Cardiac muscle cell (in vitro differentiated cells and primary cell): ENCODE measurements at regions not wholly inside any gene's neighbourhood (a gene's known extent, or its start where the extent isn't known, plus 50 kb on each side); places are given as distances from the start of the nearest gene placed in this dataset.

Source experiments
- DNase-seq, 2 donors: peaks; one replicate each; pipeline versions ENCODE4 v3.0.0 to v3.0.0-alpha.2; 2010 to 2017; ENCODE audit warnings: low read depth in 1 of 2, low spot score in 1 of 2
- H3K27ac ChIP-seq: fragments of 200-600 bp; sonication (generic); 2 replicates; pipeline ENCODE4 v1.5.1; 2016
- H3K27me3 ChIP-seq: fragments of 200-600 bp; sonication (generic); 2 replicates; pipeline ENCODE4 v1.6.0; 2016; ENCODE audit warnings: control low read depth
- H3K36me3 ChIP-seq: fragments of 200-600 bp; sonication (generic); 2 replicates; pipeline ENCODE4 v1.5.1; 2016; ENCODE audit warnings: control low read depth
- H3K4me1 ChIP-seq: fragments of 200-600 bp; sonication (generic); 2 replicates; pipeline ENCODE4 v1.8.1; 2017; ENCODE audit warnings: low read depth, mild to moderate bottlenecking, mixed run types
- H3K4me3 ChIP-seq: fragments of 200-600 bp; sonication (generic); 2 replicates; pipeline ENCODE4 v1.5.1; 2016; ENCODE audit warnings: mild to moderate bottlenecking
- H3K9me3 ChIP-seq: fragments of 200-600 bp; sonication (generic); 2 replicates; pipeline ENCODE4 v1.5.1; 2017; ENCODE audit warnings: low read depth, mild to moderate bottlenecking, control low read depth
- TF ChIP-seq, protein P1 (sequence below): IDR thresholded peaks from 2 replicates; pipeline ENCODE4 v1.5.1; 2012; ENCODE audit warnings: low read depth, mild to moderate bottlenecking, low read length

DNA sequence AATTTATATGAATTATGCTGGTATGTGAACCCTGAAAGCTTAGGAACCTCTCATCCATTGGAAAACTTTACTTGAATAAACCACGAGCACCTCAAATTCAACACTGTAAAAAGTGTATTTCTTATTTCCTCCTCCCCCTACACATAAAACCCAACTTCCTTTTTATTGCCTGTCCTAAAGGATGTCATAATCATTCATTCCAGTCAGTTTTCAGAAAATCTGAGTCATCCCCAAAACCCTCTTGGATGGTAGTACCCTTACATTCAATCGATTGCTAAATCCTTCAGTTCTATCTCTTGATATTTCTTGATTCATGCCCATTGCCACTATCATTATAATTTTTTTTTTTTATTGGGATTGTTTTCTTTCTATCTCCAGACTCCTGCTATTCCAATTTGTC, 91.1 kb upstream of the ATP8A1 start:
- Histone ChIP-seq H3K27ac (no peak overlapping the region), H3K4me3 (no peak overlapping the region), H3K36me3 (no peaks in the 10 kb centered on the region), H3K27me3 (no peaks in the 10 kb centered on the region), H3K9me3 (no peaks in the 10 kb centered on the region), H3K4me1 (no peaks in the 10 kb centered on the region)
- no peak for DNase-seq
- TF ChIP-seq, protein P1, sequence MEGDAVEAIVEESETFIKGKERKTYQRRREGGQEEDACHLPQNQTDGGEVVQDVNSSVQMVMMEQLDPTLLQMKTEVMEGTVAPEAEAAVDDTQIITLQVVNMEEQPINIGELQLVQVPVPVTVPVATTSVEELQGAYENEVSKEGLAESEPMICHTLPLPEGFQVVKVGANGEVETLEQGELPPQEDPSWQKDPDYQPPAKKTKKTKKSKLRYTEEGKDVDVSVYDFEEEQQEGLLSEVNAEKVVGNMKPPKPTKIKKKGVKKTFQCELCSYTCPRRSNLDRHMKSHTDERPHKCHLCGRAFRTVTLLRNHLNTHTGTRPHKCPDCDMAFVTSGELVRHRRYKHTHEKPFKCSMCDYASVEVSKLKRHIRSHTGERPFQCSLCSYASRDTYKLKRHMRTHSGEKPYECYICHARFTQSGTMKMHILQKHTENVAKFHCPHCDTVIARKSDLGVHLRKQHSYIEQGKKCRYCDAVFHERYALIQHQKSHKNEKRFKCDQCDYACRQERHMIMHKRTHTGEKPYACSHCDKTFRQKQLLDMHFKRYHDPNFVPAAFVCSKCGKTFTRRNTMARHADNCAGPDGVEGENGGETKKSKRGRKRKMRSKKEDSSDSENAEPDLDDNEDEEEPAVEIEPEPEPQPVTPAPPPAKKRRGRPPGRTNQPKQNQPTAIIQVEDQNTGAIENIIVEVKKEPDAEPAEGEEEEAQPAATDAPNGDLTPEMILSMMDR: no peak

DNA sequence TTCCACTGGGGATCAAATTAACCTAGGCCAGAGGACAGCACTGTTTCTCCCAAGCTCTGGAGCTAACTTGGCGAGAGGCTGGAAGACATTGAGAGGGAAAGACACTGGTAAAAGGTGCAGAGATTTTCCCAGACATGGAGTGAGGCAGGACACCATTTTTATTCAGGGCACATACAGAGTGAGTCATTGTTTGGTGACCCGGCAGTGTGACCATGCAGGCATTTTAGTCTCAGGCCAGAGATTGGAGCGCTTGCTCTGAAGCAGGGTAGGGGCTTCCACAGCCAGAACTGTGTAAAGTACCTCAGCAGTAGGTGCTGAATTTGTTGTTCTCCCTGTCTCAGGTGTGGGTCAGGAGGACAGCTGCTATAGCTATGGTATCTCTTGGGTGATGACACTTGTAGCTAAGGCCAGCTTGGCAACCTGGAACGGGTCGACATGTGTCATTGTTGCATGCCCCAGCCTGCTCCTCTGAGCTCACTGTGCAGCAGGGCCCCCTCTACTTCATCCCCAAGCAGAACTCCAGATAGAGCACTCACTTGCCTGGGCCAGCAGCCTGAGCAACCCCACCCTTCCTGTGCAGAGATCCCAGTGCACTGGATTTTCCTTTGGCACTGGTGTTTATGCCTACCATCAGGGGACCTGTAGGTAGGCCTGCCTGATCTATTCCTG, 79.8 kb upstream of the ATP8A1 start:
- H3K4me1 ChIP-seq: no peaks in the 10 kb centered on the region
- no peak for DNase-seq
- H3K4me3 ChIP-seq: no peak overlapping the region
- no peaks in the 10 kb centered on the region for H3K36me3 ChIP-seq
- H3K9me3 ChIP-seq: no peaks in the 10 kb centered on the region
- TF ChIP-seq, protein P1: no peak
- no peaks in the 10 kb centered on the region for H3K27me3 ChIP-seq
- no peak overlapping the region for H3K27ac ChIP-seq

DNA sequence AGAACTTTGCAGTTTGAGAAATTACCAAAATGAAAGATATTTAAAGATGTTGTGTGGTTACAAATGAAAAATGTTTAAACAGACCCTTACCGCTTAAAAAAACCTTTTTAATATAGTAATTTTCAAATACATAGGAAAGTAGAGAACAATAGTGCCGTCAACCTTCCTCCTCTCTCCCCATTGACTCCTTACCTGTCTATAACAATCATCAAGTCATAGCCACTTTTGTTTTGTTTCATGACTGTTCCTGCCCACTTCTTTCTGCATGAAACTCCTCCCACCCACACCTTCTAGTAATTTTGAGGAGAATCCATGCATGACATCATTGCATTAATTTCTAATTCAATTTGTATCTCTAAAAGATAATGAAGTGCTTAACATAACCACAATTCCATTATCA, 76.5 kb upstream of the ATP8A1 start:
- Histone ChIP-seq H3K9me3 (no peaks in the 10 kb centered on the region), H3K27me3 (no peaks in the 10 kb centered on the region)
- TF ChIP-seq, protein P1: no peak

DNA sequence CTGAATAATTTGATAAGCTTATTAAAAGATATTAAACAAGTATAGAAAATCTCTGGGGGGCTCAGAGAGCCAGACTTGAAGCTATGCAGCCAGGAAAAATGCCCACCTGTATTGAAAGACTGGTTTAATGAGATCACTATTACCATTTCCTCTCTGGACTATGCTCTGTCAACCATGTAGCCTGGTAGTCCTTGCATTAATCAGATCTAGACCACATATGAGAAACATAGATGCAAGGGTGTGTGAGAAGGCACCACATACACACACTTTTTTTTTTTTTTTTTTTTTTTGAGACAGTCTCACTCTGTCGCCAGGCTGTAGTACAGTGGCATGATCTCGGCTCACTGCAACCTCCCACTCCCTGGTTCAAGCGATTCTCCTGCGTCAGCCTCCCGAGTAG, 75.9 kb upstream of the ATP8A1 start:
- Histone ChIP-seq H3K4me3 (no peak overlapping the region), H3K36me3 (no peaks in the 10 kb centered on the region), H3K27me3 (no peaks in the 10 kb centered on the region), H3K4me1 (no peaks in the 10 kb centered on the region), H3K27ac (no peak overlapping the region), H3K9me3 (no peaks in the 10 kb centered on the region)
- TF ChIP-seq, protein P1: no peak
- DNase-seq: no peak

More for the DNA sequence above, 76.5 kb upstream of the ATP8A1 start:
- H3K4me3 ChIP-seq: no peak overlapping the region
- DNase-seq: no peak
- no peaks in the 10 kb centered on the region for H3K36me3 ChIP-seq
- H3K27ac ChIP-seq: no peak overlapping the region
- H3K4me1 ChIP-seq: no peaks in the 10 kb centered on the region

DNA sequence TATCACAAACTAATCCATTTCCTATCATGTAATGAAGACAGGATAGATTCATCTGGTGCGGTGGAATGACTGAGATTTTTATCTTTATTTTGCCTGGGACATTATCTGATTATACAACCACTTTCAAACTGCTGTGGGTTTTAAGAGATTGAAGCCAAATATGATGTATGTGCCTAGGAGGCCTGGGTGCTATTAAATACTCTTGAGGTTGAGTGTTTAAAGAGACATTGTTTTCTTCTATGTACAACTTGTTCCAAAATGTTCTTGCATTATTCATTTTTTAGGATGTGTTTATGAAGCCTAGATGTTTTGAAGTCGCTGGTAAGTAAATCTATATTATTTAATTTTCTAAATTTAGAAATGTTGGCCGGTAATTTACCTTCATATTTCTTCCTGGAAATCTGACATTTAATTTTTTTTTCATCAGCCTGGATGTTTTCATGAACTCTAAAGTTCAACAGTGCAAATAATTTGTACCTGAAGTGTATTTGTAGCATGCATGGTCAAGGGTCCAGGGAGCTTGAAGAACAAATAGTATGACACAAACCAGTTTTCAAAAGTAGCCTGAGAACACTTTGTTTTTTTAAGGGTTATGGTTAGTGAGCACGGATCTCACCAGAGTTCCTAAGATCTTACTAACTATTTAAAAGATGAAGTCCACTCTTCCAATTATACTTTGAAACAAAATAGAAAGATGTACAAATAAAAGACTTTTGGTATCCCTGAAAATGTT, 72.8 kb upstream of the ATP8A1 start:
- Histone ChIP-seq H3K4me1 (no peaks in the 10 kb centered on the region), H3K9me3 (no peaks in the 10 kb centered on the region), H3K4me3 (no peak overlapping the region), H3K27ac (no peak overlapping the region), H3K36me3 (no peaks in the 10 kb centered on the region), H3K27me3 (no peaks in the 10 kb centered on the region)
- TF ChIP-seq, protein P1: no peak
- no peak for DNase-seq
